Neutrophil (primary cell): ENCODE measurements at regions not wholly inside any gene's neighbourhood (a gene's known extent, or its start where the extent isn't known, plus 50 kb on each side); places are given as distances from the start of the nearest gene placed in this dataset.

ENCODE experiments used
- H3K27ac ChIP-seq: fragments of 200-600 bp; sonication (generic); 2 replicates; pipeline ENCODE4 v1.5.1; 2016; ENCODE audit warnings: mild to moderate bottlenecking, moderate library complexity
- H3K27me3 ChIP-seq: fragments of 200-600 bp; sonication (generic); 2 replicates; pipeline ENCODE4 v1.6.0; 2016; ENCODE audit warnings: mild to moderate bottlenecking
- H3K36me3 ChIP-seq: fragments of 200-600 bp; sonication (generic); 2 replicates; pipeline ENCODE4 v1.5.1; 2017
- H3K4me1 ChIP-seq, 2 experiments: fragments of 200-600 bp in 1 of 2; sonication (generic) in 1 of 2; 1 replicate in 1 of 2; 2 replicates in 1 of 2; pipeline versions ENCODE4 v1.5.1 to v1.6.1; 2013 to 2016; ENCODE audit warnings: low read depth in 1 of 2, low read length in 1 of 2, mild to moderate bottlenecking in 1 of 2, moderate library complexity in 1 of 2; ENCODE audit not compliant: control insufficient read depth in 1 of 2, insufficient read depth in 1 of 2
- H3K4me3 ChIP-seq, 2 experiments: fragments of 200-600 bp in 1 of 2; sonication (generic) in 1 of 2; 1 replicate in 1 of 2; 2 replicates in 1 of 2; pipeline ENCODE4 v1.5.1; 2013 to 2016; ENCODE audit warnings: low read depth in 1 of 2, low read length in 1 of 2, mild to moderate bottlenecking in 1 of 2, moderate library complexity in 1 of 2
- H3K9me3 ChIP-seq: fragments of 200-600 bp; sonication (generic); 2 replicates; pipeline ENCODE4 v1.5.1; 2016
- CTCF ChIP-seq: fragments of 200-600 bp; sonication (generic); IDR thresholded peaks from 2 replicates; pipeline ENCODE4 v1.5.1; 2016; ENCODE audit warnings: antibody characterized with exemption

GRCh38 chr5:165157219-165157618 lies 1651.8 kb downstream of the MAT2B start:
- Histone ChIP-seq H3K27me3 (no peaks in the 10 kb centered on the region), H3K27ac (no peak overlapping the region), H3K4me1 (no peaks in the 10 kb centered on the region), H3K4me3 (no peak overlapping the region), H3K9me3 (no peaks in the 10 kb centered on the region), H3K36me3 (no peaks in the 10 kb centered on the region)
- TF ChIP-seq CTCF, result no peak

GRCh38 chr5:165161204-165161603 lies 1655.8 kb downstream of the MAT2B start:
- Histone ChIP-seq H3K4me3 (no peak overlapping the region), H3K36me3 (no peaks in the 10 kb centered on the region), H3K9me3 (no peaks in the 10 kb centered on the region), H3K27ac (no peak overlapping the region), H3K4me1 (no peaks in the 10 kb centered on the region), H3K27me3 (no peaks in the 10 kb centered on the region)
- no peak for TF ChIP-seq CTCF

GRCh38 chr5:165163861-165164260 lies 1658.4 kb downstream of the MAT2B start:
- Histone ChIP-seq H3K27ac (no peak overlapping the region), H3K4me1 (no peaks in the 10 kb centered on the region), H3K9me3 (no peaks in the 10 kb centered on the region), H3K4me3 (no peak overlapping the region), H3K36me3 (no peaks in the 10 kb centered on the region), H3K27me3 (no peaks in the 10 kb centered on the region)
- no peak for TF ChIP-seq CTCF

GRCh38 chr5:165173651-165174050 lies 1668.2 kb downstream of the MAT2B start:
- Histone ChIP-seq H3K9me3 (no peaks in the 10 kb centered on the region), H3K4me1 (no peaks in the 10 kb centered on the region), H3K27ac (no peak overlapping the region), H3K36me3 (no peaks in the 10 kb centered on the region), H3K27me3 (no peaks in the 10 kb centered on the region), H3K4me3 (no peak overlapping the region)
- TF ChIP-seq CTCF, result no peak

- no peak overlapping the region for H3K4me3 ChIP-seq
- no peaks in the 10 kb centered on the region for H3K27me3 ChIP-seq
- H3K9me3 ChIP-seq, result no peaks in the 10 kb centered on the region
- H3K36me3 ChIP-seq, result no peaks in the 10 kb centered on the region
- no peak for TF ChIP-seq CTCF
- no peak overlapping the region for H3K27ac ChIP-seq
- no peaks in the 10 kb centered on the region for H3K4me1 ChIP-seq
These were observed 1669.6 kb downstream of the MAT2B start for GRCh38 chr5:165175041-165175440.

- H3K4me3 ChIP-seq, result no peak overlapping the region
- no peaks in the 10 kb centered on the region for H3K36me3 ChIP-seq
- peaks cover 3% of the 10 kb centered on the region for H3K9me3 ChIP-seq
- H3K27ac ChIP-seq, result no peak overlapping the region
- TF ChIP-seq CTCF, result no peak
- H3K4me1 ChIP-seq, result peaks cover 17 to 29% of the 10 kb centered on the region in 2 experiments
- H3K27me3 ChIP-seq, result no peaks in the 10 kb centered on the region
These were observed 1678.8 kb downstream of the MAT2B start for GRCh38 chr5:165184183-165184582.
